CD4-positive, alpha-beta T cell treated with Interleukin-6 at 100 ng/mL for 8 hours (primary cell): ENCODE measurements at regions not wholly inside any gene's neighbourhood (a gene's known extent, or its start where the extent isn't known, plus 50 kb on each side); places are given as distances from the start of the nearest gene placed in this dataset.

ENCODE experiments used
- DNase-seq: peaks from one replicate; pipeline ENCODE4 v3.0.0-alpha.2; 2020; ENCODE audit warnings: mixed read lengths, low spot score

DNA sequence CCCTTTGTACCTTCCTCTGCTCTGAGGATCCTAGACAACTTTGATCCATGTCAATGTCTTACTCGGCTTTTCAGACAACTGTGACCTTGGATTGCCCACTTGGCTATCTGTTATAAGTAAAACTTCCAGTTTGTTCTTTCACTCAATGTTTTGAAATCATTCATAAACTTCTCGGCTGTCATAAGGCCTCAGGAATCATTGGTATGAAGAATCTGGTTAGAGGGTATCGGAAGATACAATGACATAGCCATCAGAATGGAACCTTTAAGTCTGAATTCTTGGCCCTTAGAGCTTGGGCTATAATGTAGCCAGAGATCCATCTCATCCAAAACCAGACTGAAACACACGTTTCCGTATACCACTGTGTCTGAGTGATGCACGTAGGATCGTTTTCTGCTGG is 59.0 kb upstream of the WDR1 start:
- no peak for DNase-seq

DNA sequence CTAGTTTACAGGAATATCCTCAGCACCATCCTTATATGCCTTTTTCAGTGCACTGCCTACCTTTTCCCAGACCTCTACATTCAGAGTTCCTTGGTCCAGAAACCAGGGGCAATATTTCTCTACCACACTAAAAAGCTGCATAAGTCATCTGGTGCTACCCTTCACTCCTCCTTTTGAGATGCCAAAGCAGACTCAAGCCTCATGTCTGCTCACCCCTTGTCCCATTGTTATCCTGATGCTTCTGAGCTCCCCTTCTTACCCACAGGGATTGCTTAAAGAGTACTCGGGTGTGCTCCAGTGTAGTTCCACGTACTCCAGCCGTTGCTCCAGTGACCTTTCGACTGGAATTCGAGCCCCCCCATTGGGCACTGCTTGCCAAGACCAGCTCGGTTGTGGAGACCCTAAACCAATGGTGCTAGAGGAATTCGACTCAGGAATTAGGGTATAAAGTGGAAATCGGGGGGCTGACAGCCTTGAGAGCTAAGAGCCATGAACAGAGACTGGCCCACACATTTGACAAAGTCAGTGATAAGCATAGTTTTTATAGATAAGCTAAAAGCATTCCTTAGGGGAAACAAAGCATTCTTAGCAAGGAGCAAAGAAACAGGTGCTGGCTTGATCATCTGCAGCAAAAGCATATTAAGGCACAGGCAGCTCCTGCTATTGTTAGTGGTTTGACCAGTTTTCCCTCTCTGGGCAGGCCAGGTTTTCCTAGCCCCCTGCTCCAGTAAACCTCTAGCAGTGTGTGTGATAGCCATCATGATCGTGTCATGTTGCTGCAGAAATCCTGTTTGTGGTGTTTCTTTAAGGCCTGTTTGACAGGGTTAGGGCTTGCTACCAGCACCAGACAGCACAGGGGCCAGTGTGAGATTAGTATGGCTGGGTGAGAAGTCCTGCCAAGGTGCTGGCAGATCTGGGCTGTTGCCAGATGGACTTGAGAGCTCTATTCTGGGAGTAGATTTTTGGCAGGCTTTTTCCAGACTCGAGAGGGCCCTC is 57.5 kb upstream of the WDR1 start:
- no peak for DNase-seq

DNA sequence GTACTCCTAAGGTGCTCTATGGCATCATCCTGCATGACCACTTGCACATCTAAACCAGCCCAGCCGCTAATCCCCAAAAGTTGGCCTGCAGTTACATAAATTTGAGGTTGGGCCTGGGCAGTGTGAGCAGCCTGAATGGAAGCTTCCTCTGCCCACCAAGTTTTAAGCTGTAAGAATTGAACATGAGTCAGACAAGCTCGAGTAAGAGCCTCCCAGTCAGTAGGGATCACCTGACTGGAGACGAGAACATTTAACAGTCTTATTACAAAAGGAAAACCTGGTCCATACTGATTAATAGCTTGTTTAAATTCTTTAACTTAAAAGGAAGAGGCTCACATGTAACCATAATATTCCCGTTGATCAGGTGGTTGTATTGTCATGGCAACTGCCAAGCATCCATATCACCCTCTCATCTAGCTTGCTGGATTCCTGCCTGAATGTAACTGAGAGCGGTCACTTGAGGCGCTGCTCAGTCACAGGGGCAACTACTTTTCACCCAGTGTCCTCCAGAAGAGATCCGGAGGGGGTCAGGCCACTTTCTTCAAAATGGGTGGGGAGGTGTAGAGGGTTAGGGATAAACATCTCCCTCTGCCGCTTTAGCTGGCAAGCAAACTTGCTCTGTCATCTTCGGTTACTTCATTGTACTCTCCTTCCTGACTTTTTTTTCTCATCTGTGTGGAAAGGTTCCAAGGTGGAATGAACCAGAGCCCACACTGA is 56.6 kb upstream of the WDR1 start:
- no peak for DNase-seq

DNA sequence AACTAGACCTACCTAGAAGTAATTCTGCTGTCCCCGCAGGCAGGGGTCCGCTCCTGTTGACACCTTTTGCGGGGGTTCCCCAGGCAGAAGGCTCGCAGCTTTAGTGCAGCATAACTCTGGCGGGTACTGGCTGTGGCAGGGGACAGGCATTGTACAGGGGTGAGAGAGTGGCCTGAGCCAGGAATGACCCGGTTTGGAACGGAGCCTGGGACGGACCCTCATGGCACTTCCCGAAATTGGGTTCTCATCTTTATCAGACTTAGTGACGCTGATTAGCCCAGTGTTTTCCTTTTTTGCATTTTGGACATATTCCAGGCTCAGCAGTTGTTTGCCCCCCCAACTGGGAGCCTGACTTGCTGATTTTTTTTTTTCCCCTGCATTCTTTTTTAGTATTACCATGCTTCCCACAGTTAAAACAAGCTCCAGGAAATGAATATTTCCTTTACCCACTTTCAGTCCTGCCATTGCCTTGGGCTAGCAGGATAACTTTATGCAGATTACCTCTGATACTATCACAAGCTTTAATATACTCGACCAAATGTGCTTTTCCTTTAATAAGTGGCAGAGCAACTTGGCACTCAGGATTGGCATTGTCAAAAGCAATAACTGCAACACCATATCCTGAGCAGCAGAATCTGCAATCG is 55.8 kb upstream of the WDR1 start:
- DNase-seq = no peak

DNA sequence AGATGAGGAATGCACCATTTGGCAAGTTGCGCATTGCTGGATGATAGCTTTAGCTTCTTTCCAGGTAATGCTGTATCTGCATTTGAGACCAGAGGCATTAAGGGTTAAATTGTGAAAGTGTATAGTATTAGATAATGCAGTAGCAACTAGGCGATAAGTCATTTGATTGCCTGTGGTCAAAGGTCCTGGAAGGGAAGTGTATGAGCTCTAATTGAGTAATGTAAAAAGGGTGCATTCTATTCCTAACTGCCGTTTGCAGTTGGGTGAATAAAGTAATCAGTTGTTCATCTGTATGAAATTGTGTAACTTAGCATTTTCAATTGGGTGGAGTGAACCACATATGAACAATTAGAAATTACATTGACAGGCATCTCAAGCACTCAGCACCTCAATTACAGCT is 54.5 kb upstream of the WDR1 start:
- DNase-seq = no peak

DNA sequence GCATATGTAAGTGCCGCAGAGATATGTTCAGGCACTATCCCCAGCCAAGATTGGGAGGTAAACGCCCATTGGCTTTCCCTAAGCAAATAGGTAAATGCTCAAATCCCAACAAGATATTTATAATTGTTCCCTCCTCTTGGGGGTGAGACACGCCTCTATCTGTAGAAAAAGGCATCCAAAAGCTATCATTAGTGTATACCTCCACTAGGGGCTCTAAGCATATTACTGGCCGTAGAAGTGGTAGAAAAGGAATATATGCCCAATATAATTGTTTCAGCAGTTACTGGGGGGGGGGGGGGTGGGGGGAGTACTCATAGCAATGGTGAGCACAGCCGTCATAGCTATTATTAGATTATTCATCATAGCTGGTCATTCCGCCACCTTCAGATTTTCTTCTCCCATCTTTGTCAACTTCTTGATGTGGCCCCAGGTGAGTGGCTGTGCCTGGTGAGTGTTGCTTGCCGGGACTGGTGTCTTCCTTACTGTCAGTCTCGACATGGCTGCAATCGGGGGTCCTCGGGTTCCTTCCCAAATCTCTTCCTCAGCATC is 53.3 kb upstream of the WDR1 start:
- DNase-seq = no peak

DNA sequence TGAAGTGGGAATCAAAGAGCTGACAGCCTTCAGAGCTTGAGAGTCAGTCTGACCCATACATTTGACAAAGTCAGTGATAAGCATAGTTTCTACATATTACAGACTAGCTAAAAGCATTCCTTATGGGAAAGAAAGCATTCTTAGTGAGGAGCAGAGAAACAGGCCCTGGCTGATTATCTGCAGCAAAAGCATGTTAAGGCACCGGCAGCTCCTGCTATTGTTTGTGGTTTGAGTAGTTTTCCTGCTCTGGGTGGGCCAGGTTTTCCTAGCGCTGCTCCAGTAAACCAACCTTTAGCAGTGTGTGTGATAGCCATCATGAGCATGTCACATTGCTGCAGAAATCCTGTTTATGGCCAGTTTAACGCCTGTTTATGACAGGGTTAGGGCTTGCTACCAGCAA is 51.6 kb upstream of the WDR1 start:
- no peak for DNase-seq

DNA sequence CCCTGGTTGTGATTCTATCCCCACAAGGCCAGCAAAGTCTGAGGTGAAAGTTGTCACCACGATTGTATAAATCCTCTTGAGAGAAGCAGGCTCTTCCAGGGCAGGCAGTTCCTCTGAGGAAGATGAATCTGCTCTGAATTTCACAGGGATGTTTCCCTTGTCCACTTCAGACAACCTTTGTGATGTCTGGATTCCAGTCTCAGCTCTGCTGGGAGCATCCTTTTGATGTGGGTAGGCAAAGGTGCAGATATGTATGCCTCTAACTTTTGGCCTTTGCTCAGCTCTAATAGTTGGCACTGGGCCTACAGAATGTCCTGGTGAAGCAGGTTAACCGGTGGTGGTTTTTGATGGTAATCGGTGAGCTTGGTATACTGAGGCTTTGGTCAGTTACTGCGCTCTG is 50.6 kb upstream of the WDR1 start:
- DNase-seq = no peak
